ENCODE measurements at regions not wholly inside any gene's neighbourhood (a gene's known extent, or its start where the extent isn't known, plus 50 kb on each side); places are given as distances from the start of the nearest gene placed in this dataset.

DNA sequence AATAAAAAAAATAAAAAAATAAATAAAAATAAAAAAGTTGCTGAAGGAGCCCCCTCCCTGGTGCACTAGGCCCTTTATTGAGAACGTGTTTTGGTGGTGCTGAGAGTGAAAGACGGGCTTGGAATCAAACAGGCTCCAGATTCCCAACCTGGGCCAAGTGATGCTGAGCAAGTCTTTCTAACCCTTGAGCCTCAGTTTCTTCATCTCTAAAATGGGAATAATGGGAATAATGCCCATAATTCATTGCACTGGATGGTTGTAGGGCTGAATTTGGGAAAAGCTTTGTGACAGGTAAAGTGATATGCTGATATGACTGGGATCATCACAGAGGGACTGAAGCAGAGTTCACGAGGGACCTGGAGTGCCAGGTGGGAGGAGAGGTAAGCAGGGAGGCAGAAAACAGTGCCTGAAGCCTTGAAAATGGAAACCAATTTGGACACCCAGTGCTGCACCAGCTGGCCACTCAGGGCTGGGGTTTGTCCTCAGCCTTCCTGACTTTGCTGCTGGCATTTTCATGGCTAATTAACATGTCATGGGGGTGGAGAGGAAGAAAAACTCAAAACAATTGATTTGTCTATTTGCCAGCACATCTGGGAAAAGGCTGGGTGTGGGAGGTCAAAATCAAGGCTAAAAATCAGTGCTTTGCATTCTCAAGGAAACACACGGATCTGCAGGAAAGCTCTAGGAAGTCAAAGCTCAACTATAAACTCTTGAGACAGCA lies 241.3 kb downstream of the LOXHD1 start:
- Histone ChIP-seq H3K27me3 (ENCODE audit: control insufficient read depth in 1 of 2, insufficient read depth in 2 of 2, low read length in 2 of 2) (no peaks in the 10 kb centered on the region), H3K36me3 (ENCODE audit: insufficient read depth, low read length) (no peaks in the 10 kb centered on the region), H3K9me3 (ENCODE audit: control insufficient read depth in 1 of 2, insufficient read depth in 1 of 2, low read length in 2 of 2) (no peaks in the 10 kb centered on the region), H3K4me1 (ENCODE audit: insufficient read depth, low read length) (no peaks in the 10 kb centered on the region), H3K4me3 (ENCODE audit: low read length) (no peak overlapping the region), H3K27ac (ENCODE audit: low read depth in 1 of 2, low read length in 2 of 2) (no peak overlapping the region)
- Mint-ChIP-seq H3K36me3 (ENCODE audit: low read depth) (no peaks in the 10 kb centered on the region), H3K27me3 (no peaks in the 10 kb centered on the region), H3K4me1 (ENCODE audit: low read depth) (no peaks in the 10 kb centered on the region), H3K4me3 (no peak overlapping the region), H3K27ac (no peak overlapping the region), H3K9me3 (no peaks in the 10 kb centered on the region)
- no peak for DNase-seq
- ChIA-PET POLR2A (no interaction called here), CTCF (no interaction called here)
- ATAC-seq (ENCODE audit: poor library complexity), result no peak
- intact Hi-C loops (cut with DNase I, micrococcal nuclease), result no loop called here
- TF ChIP-seq, protein P1, sequence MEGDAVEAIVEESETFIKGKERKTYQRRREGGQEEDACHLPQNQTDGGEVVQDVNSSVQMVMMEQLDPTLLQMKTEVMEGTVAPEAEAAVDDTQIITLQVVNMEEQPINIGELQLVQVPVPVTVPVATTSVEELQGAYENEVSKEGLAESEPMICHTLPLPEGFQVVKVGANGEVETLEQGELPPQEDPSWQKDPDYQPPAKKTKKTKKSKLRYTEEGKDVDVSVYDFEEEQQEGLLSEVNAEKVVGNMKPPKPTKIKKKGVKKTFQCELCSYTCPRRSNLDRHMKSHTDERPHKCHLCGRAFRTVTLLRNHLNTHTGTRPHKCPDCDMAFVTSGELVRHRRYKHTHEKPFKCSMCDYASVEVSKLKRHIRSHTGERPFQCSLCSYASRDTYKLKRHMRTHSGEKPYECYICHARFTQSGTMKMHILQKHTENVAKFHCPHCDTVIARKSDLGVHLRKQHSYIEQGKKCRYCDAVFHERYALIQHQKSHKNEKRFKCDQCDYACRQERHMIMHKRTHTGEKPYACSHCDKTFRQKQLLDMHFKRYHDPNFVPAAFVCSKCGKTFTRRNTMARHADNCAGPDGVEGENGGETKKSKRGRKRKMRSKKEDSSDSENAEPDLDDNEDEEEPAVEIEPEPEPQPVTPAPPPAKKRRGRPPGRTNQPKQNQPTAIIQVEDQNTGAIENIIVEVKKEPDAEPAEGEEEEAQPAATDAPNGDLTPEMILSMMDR (IDR thresholded peaks at IDR 0.05), result no peak

DNA sequence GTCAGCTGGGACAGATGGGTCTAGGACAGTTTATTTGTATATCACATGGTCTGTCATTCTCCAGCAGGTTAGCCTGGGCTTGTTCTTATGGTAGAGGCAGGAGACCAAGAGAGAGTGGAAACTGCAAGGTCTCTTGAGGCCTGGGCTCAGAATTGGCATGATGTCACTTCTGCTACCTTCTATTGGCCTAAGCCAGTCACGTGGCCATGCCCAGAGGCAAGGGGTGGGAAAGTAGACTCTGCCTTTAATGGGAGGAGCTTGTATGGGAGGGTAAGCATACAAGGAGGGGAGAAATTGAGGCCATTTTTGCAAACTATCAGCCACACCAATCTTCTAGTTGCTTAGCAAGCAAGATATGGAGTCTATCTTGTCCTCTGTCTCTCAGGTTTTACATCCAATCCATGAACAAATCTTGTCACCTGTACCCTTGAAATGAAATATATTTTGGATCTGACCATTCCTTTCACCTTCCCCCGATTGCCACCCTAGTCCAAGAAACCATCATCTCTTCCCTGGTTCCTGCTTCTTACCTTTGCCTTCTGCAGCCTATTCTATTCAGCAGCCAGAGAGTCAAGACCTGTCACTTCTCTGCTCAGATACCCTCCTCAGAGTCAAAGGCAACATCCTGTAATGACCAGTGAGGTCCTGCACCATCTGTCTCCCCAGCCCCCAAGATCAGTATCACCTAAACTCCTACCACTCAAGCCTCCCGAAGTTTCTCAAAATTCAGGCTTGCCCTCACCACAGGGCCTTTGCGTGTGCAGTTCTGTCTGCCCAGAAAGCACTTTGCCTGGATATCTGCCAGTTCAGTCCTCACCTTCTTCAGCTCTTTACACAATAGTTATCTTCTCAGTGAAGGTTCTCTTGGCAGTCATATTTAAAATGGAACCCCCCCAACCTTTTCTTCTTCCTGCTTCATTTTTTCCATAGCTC lies 240.0 kb downstream of the LOXHD1 start:
- H3K4me3 ChIP-seq (ENCODE audit: low read length), result no peak overlapping the region
- TF ChIP-seq, protein P1 (IDR thresholded peaks at IDR 0.05), result no peak
- intact Hi-C loops (cut with DNase I, micrococcal nuclease), result no loop called here
- H3K4me3 Mint-ChIP-seq, result no peak overlapping the region
- ATAC-seq (ENCODE audit: poor library complexity) (no peak), DNase-seq (no peak)
- no peak overlapping the region for H3K27ac Mint-ChIP-seq
- H3K9me3 Mint-ChIP-seq, result no peaks in the 10 kb centered on the region
- H3K9me3 ChIP-seq (ENCODE audit: control insufficient read depth in 1 of 2, insufficient read depth in 1 of 2, low read length in 2 of 2), result no peaks in the 10 kb centered on the region
- POLR2A ChIA-PET, result no interaction called here
- H3K27me3 Mint-ChIP-seq, result no peaks in the 10 kb centered on the region
- peaks cover 5% of the 10 kb centered on the region for H3K4me1 ChIP-seq (ENCODE audit: insufficient read depth, low read length)
- H3K27ac ChIP-seq (ENCODE audit: low read depth in 1 of 2, low read length in 2 of 2), result no peak overlapping the region
- H3K36me3 Mint-ChIP-seq (ENCODE audit: low read depth), result no peaks in the 10 kb centered on the region
- no peaks in the 10 kb centered on the region for H3K4me1 Mint-ChIP-seq (ENCODE audit: low read depth)
- no peaks in the 10 kb centered on the region for H3K27me3 ChIP-seq (ENCODE audit: control insufficient read depth in 1 of 2, insufficient read depth in 2 of 2, low read length in 2 of 2)
- H3K36me3 ChIP-seq (ENCODE audit: insufficient read depth, low read length), result no peaks in the 10 kb centered on the region
- CTCF ChIA-PET, result no interaction called here

DNA sequence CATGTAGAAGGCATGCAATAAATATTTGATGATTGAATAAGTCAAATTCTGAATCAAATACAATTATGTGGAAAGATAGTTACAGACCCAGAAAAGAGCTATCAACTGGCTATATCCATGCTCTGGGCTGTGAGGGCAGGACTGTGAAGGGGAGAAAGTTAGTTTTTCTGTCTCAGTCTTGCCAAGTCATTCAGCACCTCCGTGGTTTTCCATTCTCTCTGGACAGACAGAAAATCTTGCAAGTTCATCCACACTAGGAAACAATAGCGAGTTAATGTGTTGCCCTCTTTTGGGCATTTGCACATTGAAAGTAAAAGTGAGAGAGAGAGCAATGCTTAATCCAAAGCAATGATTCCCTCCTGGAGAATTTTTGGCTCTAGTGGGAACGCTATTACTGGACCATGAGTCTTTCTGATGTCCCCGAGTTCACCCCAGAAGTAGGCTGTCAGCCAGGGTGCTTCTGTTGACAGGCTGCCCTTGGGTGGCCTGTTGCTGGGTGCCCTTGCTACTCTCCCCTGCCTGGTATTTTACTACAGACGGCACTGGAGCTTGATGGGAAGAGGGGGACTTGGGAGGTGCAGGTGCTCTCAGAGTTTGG lies 238.3 kb downstream of the LOXHD1 start:
- no peak for ATAC-seq (ENCODE audit: poor library complexity)
- H3K36me3 Mint-ChIP-seq (ENCODE audit: low read depth), result no peaks in the 10 kb centered on the region
- DNase-seq, result no peak
- TF ChIP-seq, protein P1 (IDR thresholded peaks at IDR 0.05), result no peak
- ChIA-PET CTCF (no interaction called here), POLR2A (no interaction called here)
- H3K4me3 ChIP-seq (ENCODE audit: low read length), result no peak overlapping the region
- H3K27me3 Mint-ChIP-seq, result no peaks in the 10 kb centered on the region
- no peaks in the 10 kb centered on the region for H3K9me3 Mint-ChIP-seq
- H3K4me3 Mint-ChIP-seq, result no peak overlapping the region
- no peaks in the 10 kb centered on the region for H3K27me3 ChIP-seq (ENCODE audit: control insufficient read depth in 1 of 2, insufficient read depth in 2 of 2, low read length in 2 of 2)
- H3K4me1 Mint-ChIP-seq (ENCODE audit: low read depth), result no peaks in the 10 kb centered on the region
- H3K27ac Mint-ChIP-seq, result no peak overlapping the region
- H3K27ac ChIP-seq (ENCODE audit: low read depth in 1 of 2, low read length in 2 of 2), result no peak overlapping the region
- H3K36me3 ChIP-seq (ENCODE audit: insufficient read depth, low read length), result no peaks in the 10 kb centered on the region
- intact Hi-C loops (cut with DNase I, micrococcal nuclease), result no loop called here
- peaks cover 5% of the 10 kb centered on the region for H3K4me1 ChIP-seq (ENCODE audit: insufficient read depth, low read length)
- H3K9me3 ChIP-seq (ENCODE audit: control insufficient read depth in 1 of 2, insufficient read depth in 1 of 2, low read length in 2 of 2), result no peaks in the 10 kb centered on the region

Data from CD4-positive, alpha-beta T cell (primary cell).